Astrocyte (in vitro differentiated cells and primary cell): ENCODE measurements at regions not wholly inside any gene's neighbourhood (a gene's known extent, or its start where the extent isn't known, plus 50 kb on each side); places are given as distances from the start of the nearest gene placed in this dataset.
"Not testable (repeated sequence)": the region's sequence is repeated elsewhere in the genome, so short reads cannot be mapped to it uniquely, and the experiment has no call there.

Source experiments
- CTCF ChIP-seq: IDR thresholded peaks from 2 replicates; pipeline ENCODE4 v1.5.1; 2011; ENCODE audit warnings: low read depth, mild to moderate bottlenecking, inconsistent platforms, low read length, moderate library complexity; ENCODE audit not compliant: insufficient read depth
- EZH2 ChIP-seq: IDR thresholded peaks from 2 replicates; pipeline ENCODE4 v1.6.1; 2012; ENCODE audit warnings: mild to moderate bottlenecking, low read length, inconsistent platforms; ENCODE audit not compliant: insufficient read depth

- TF ChIP-seq EZH2, CTCF: not testable (repeated sequence)
These were observed 224.6 kb upstream of the LRRC61 start for GRCh38 chr7:150098592-150098991.
